NCI-H526 (cell line): ENCODE measurements at regions not wholly inside any gene's neighbourhood (a gene's known extent, or its start where the extent isn't known, plus 50 kb on each side); places are given as distances from the start of the nearest gene placed in this dataset.
"Not testable (repeated sequence)": the region's sequence is repeated elsewhere in the genome, so short reads cannot be mapped to it uniquely, and the experiment has no call there.

Experiments used
- DNase-seq, 2 experiments: peaks; one replicate each; lab custom pipeline; 2025; lab: John Stamatoyannopoulos, UW

- DNase-seq = no peak
These were observed 98.9 kb upstream of the PMAIP1 start for GRCh38 chr18:59800897-59801296.

DNA sequence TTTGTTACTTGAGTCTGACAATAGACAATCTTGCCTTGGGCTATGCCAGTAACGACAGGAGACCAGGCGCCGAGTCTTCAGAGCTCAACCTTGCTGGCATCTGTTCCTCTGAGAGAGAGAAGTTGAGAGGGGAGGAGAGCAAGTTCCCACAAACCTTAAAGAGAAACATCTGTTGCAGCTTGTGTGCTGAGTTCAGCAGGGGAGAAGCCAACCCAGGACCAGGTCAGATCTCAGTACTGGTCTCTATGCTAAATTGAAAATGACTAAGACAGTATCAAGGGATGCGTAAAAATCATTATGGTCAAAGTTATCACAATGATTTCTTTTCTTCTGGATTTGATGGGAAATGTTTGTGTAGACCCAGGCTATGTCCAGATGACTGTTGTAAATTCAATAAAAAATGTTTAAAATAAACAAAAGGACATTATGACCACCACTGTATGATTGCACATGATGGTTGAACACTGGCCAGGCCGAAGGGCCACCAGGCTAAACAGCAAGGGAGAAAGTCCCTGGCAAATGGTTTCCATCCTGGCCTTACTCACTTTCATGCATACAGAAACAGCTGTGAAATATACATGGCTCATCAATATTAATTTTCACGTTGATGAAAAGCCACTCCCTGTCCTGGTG lies 100.3 kb upstream of the PMAIP1 start:
- no peak for DNase-seq

- no peak for DNase-seq
These were observed 98.7 kb upstream of the CCBE1 start for GRCh38 chr18:59795882-59796281.

DNA sequence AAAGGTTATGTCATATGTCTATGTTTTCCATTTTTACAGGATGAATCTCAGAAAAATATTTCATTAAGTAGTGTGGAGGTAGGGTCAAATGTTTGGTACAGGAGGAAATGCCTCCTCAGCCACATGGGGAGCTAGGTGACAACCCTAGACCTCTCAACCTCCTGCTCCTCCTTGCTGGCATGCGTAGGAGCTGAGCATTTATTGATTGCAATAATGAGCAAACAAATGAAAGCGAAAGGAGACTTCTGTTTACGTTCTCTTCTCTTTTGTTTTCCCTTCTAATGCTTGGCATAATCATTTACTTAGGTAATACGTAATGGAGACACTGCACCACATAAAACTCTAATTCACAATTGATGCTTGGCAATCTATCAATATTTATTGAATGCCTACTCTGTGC lies 95.1 kb upstream of the CCBE1 start:
- DNase-seq = no peak

DNA sequence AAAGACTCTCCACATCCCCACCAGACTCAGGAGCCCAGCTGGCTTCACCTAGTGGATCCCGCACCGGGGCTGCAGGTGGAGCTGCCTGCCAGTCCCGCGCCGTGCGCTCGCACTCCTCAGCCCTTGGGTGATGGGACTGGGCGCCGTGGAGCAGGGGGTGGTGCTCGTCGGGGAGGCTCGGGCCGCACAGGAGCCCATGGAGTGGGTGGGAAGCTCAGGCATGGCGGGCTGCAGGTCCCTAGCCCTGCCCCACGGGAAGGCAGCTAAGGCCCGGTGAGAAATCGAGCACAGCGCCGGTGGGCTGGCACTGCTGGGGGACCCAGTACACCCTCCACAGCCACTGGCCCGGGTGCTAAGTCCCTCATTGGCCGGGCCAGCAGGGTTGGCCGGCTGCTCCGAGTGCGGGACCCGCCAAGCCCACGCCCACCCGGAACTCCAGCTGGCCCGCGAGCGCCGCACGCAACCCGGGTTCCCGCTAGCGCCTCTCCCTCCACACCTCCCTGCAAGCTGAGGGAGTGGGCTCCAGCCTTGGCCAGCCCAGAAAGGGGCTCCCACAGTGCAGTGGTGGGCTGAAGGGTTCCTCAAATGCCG lies 93.2 kb upstream of the CCBE1 start:
- DNase-seq = not testable (repeated sequence)

GRCh38 chr18:59788791-59789106 lies 91.5 kb upstream of the CCBE1 start:
- no peak for DNase-seq

- DNase-seq = no peak
These were observed 91.0 kb upstream of the CCBE1 start for GRCh38 chr18:59787998-59788790.

GRCh38 chr18:59784694-59785093 lies 87.5 kb upstream of the CCBE1 start:
- DNase-seq = no peak

- peak; percentile 14 to 60 for DNase-seq
These were observed 85.9 kb upstream of the CCBE1 start for GRCh38 chr18:59783138-59783537.

DNA sequence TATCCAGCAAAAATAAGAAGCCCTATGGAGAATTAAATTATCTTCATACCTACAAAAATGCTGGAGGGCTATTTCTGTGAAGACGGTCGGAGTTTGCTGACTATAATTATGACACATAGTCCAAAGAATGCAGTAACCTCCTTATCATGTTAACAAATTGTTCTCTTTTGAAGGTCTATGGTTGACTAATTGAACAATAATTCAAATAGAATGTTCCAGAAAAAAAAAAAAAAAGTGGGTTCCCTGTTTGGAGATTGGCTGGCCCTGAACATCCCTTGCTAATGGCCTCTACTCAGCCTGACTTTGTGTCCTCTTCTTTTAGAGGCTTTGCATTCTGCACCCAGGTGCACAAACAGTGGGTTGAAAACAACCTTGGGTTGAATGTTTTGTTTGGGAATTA lies 82.8 kb upstream of the CCBE1 start:
- DNase-seq = no peak

DNA sequence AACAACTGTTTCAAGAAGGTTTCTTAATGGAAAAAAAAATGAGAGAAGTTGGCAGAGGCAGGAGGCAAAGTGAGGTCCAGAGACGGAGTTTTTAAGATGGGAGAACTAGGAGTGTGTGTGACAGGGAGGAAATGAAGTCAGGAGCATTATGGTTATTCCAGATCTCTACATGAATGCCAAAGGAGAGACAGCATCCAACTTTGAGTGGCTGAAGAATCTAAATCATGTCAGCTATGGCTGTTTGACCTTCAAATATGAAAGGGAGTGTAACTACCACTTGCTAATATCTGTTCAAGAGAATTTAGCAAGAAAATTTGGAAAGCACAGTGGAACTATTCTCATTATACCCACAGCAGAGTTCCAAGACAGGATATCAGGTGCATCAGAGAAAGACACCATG lies 81.2 kb upstream of the CCBE1 start:
- DNase-seq = no peak

DNA sequence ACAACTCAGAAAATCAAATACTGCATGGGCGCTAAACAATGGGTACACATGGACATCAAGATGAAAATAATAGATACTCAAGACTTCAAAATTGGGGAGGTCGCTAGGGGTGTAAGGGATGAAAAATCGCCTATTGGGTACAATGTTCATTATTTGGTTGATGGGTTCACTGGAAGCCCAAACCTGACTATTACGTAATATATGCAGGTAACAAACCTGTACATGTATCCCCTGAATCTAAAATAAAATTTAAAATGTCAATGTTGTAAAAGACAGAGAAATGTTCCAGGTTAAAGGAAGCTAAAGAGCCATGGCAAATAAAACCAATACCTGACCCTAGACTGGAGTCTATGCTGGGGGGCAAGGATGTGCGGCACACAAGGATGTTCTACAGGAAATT lies 80.4 kb upstream of the CCBE1 start:
- no peak for DNase-seq

GRCh38 chr18:59769129-59769865 lies 72.1 kb upstream of the CCBE1 start:
- no peak for DNase-seq

DNA sequence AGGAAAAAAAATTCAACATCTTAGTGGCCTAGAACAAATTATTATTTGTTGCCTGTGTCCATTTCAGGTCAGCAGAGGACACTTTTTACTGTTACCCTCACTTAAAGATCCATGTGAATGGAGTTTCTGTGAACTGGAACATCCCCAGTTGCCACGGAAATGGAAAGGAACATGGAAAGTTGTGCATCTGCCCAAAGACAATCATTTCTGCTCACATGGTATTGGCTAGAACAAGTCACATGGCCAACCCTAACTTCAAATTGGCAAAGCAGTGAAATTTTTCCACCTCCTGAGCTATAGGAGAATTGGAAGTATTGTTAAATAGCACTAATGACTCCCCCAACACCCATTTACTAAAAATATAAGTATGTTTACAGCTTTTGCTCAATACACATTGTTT lies 71.2 kb upstream of the CCBE1 start:
- DNase-seq = no peak

GRCh38 chr18:59767732-59768131 lies 70.5 kb upstream of the CCBE1 start:
- DNase-seq = no peak

- no peak for DNase-seq
These were observed 68.1 kb upstream of the CCBE1 start for GRCh38 chr18:59765343-59765742.

DNA sequence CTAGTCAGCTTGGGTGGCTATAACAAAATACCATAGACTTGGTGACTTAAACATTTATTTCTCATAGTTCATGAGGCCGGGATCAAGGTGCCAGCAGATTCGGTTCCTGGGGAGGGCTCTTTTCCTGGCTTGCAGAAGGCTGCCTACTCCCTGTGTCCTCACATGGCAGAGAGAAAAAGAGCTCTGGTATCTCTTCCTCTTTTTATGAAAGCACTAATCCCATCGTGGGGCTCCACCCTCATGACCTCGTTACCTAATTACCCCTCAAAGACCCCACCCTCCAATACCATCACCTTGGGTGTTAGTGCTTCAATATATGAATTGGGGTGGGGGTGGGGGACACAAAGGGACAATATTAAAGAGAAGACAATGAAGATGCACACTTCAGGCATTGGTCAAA lies 67.1 kb upstream of the CCBE1 start:
- DNase-seq = no peak

GRCh38 chr18:59763541-59764136 lies 66.4 kb upstream of the CCBE1 start:
- no peak for DNase-seq

DNA sequence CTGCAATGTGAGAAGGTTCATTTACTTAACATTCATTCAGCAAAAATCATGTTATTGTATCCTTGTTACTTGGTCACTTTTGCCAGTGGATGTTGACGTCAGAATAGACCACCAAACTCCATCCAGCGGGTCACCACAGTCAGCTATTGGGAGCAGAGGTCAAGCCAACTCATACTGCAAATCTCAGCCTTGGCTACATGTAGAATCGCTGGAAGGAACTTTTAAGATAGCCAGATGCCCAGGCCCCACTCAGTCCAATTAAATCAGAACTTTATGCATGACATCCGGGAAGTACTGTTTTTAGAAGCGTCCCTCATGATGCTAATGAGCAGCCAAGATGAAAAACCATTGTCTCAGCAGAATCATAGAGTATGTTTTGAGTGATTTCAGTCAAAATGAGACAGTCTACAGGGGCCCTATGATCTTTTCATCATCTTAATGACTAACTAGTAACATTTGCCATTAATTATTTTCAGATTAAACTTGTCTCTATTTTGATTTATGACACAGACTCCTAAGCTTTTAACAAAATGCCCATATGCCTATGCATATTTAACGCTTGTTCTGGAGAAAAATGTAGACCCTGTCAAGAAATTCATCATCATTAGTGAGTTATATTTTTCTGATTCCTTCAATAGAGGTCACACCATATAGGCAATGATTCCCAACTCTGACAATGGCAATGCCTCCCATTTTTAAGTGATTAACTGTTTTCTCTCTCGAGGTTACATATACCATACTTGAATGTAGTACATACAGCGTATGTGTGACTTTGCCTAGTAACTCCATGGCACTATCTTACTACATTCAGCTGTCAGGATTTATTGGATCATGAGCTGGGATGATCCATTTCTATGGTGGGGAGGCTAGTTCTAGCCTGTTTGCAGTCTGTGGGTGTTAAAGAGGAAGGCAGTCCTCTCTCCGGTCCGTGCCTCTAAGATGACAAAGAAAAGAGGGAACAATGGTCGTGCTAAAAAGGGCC lies 63.7 kb upstream of the CCBE1 start:
- no peak for DNase-seq

DNA sequence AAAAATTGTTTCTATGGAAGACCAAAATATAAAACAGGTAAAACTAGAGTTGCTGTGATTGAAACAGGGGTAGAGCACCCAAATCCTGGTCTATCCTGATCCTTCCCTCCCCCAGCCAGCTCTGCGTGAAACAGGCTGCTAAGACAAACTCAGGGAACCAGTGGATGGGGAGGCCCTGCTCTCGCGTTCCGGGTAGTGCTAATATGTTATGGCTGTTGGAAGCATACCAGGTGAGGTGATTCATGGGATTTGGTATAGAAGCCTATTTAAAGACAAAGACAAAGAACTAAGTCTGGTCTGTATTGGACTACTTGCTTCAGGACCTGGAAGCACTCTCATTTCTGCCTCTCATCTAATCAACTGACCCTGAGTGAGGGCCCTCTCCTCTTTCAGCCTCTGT lies 63.0 kb upstream of the CCBE1 start:
- DNase-seq = no peak

DNA sequence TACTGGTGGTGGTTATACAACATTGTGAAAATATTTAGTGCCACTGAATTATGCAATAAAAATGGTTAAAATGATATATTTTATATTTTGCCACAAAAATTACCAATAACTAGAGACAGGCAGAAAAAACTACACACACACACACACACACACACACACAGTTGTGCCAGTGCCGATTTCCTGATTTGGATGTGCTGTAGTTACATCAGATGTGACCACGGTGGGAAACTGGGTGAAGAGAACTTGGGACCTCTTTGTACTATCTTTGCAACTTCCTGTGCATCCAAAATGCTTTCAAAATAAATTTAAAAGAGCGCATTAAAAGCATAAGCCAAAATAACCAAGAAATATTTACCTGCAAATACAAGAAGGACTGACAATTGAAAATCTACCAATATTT lies 61.6 kb upstream of the CCBE1 start:
- no peak for DNase-seq
